ENCODE measurements at regions not wholly inside any gene's neighbourhood (a gene's known extent, or its start where the extent isn't known, plus 50 kb on each side); places are given as distances from the start of the nearest gene placed in this dataset.
"Not testable (repeated sequence)": the region's sequence is repeated elsewhere in the genome, so short reads cannot be mapped to it uniquely, and the experiment has no call there.

GRCh38 chr14:43338713-43339112 is 1168.4 kb downstream of the FSCB start:
- in situ Hi-C loops (cut with HindIII; ENCODE audit: low pct_ligation_motif_present, low sequenced_read_pairs), result no loop called here
- H3K4me3 ChIP-seq (ENCODE audit: low read depth, low read length), result no peak overlapping the region
- no peaks in the 10 kb centered on the region for H3K27me3 ChIP-seq (replicated peaks)
- no peak for DNase-seq
- no peak overlapping the region for H3K27ac ChIP-seq
- TF ChIP-seq CTCF (IDR thresholded peaks at IDR 0.05; ENCODE audit: low read depth, low read length, missing control alignments), result no peak
- no peaks in the 10 kb centered on the region for H3K36me3 ChIP-seq (replicated peaks)

GRCh38 chr14:43336351-43336750 is 1170.7 kb downstream of the FSCB start:
- DNase-seq, result no peak
- Histone ChIP-seq H3K27me3 (replicated peaks) (no peaks in the 10 kb centered on the region), H3K4me3 (ENCODE audit: low read depth, low read length) (no peak overlapping the region), H3K27ac (no peak overlapping the region), H3K36me3 (replicated peaks) (no peaks in the 10 kb centered on the region)
- no peak for TF ChIP-seq CTCF (IDR thresholded peaks at IDR 0.05; ENCODE audit: low read depth, low read length, missing control alignments)
- in situ Hi-C loops (cut with HindIII; ENCODE audit: low pct_ligation_motif_present, low sequenced_read_pairs), result no loop called here

GRCh38 chr14:43326501-43327407 is 1180.3 kb downstream of the FSCB start:
- DNase-seq; H3K36me3 ChIP-seq (replicated peaks); H3K27me3 ChIP-seq (replicated peaks); in situ Hi-C loops (cut with HindIII; ENCODE audit: low pct_ligation_motif_present, low sequenced_read_pairs); H3K4me3 ChIP-seq (ENCODE audit: low read depth, low read length); H3K27ac ChIP-seq: not testable (repeated sequence)

- no peak overlapping the region for H3K4me3 ChIP-seq (ENCODE audit: low read depth, low read length)
- in situ Hi-C loops (cut with HindIII; ENCODE audit: low pct_ligation_motif_present, low sequenced_read_pairs), result no loop called here
- H3K27ac ChIP-seq, result no peak overlapping the region
- TF ChIP-seq CTCF (IDR thresholded peaks at IDR 0.05; ENCODE audit: low read depth, low read length, missing control alignments), result no peak
- H3K36me3 ChIP-seq (replicated peaks), result no peaks in the 10 kb centered on the region
- no peak for DNase-seq
- H3K27me3 ChIP-seq (replicated peaks), result no peaks in the 10 kb centered on the region
Measured at GRCh38 chr14:43316427-43316826, 1190.7 kb downstream of the FSCB start.

GRCh38 chr14:43313719-43314118 is 1193.4 kb downstream of the FSCB start:
- Histone ChIP-seq H3K36me3 (replicated peaks) (no peaks in the 10 kb centered on the region), H3K27me3 (replicated peaks) (no peaks in the 10 kb centered on the region), H3K27ac (no peak overlapping the region), H3K4me3 (ENCODE audit: low read depth, low read length) (no peak overlapping the region)
- no peak for TF ChIP-seq CTCF (IDR thresholded peaks at IDR 0.05; ENCODE audit: low read depth, low read length, missing control alignments)
- in situ Hi-C loops (cut with HindIII; ENCODE audit: low pct_ligation_motif_present, low sequenced_read_pairs), result no loop called here
- no peak for DNase-seq

GRCh38 chr14:43308421-43309110 is 1198.5 kb downstream of the FSCB start:
- Histone ChIP-seq H3K36me3 (replicated peaks) (no peaks in the 10 kb centered on the region), H3K27ac (no peak overlapping the region), H3K27me3 (replicated peaks) (no peaks in the 10 kb centered on the region), H3K4me3 (ENCODE audit: low read depth, low read length) (no peak overlapping the region)
- DNase-seq, result no peak
- in situ Hi-C loops (cut with HindIII; ENCODE audit: low pct_ligation_motif_present, low sequenced_read_pairs), result no loop called here
- no peak for TF ChIP-seq CTCF (IDR thresholded peaks at IDR 0.05; ENCODE audit: low read depth, low read length, missing control alignments)
